GM23338 (cell line): ENCODE measurements at regions not wholly inside any gene's neighbourhood (a gene's known extent, or its start where the extent isn't known, plus 50 kb on each side); places are given as distances from the start of the nearest gene placed in this dataset.

ENCODE experiments used
- ATAC-seq: fragments of 200-7000 bp; cut with Tn5 transposase; 3 replicates; pipeline ENCODE4 v1.9.1; 2020
- DNase-seq: peaks from one replicate; pipeline ENCODE4 v3.0.0-alpha.2; 2015; ENCODE audit warnings: low spot score
- H2AFZ ChIP-seq: fragments of 200-600 bp; sonication (generic); 2 replicates; pipeline ENCODE4 v1.8.0; 2016; ENCODE audit warnings: antibody characterized with exemption, mild to moderate bottlenecking, moderate library complexity
- H3F3A ChIP-seq: fragments of 200-600 bp; sonication (generic); replicated peaks from 2 replicates; pipeline ENCODE4 v1.8.0; 2017; ENCODE audit warnings: antibody characterized with exemption, mixed run types, low read depth
- H3K27ac ChIP-seq: fragments of 200-600 bp; sonication (generic); 2 replicates; pipeline ENCODE4 v1.6.1; 2016; ENCODE audit warnings: low read depth
- H3K27me3 ChIP-seq: fragments of 200-600 bp; sonication (generic); 2 replicates; pipeline ENCODE4 v1.8.0; 2016; ENCODE audit warnings: mild to moderate bottlenecking, mixed run types, moderate library complexity; ENCODE audit not compliant: insufficient read depth
- H3K36me3 ChIP-seq: fragments of 200-600 bp; sonication (generic); 2 replicates; pipeline ENCODE4 v1.8.0; 2016; ENCODE audit warnings: mild to moderate bottlenecking; ENCODE audit not compliant: insufficient read depth
- H3K4me1 ChIP-seq: fragments of 200-600 bp; sonication (generic); 2 replicates; pipeline ENCODE4 v1.8.0; 2016; ENCODE audit warnings: mild to moderate bottlenecking, moderate library complexity; ENCODE audit not compliant: insufficient read depth
- H3K4me2 ChIP-seq: fragments of 200-600 bp; sonication (generic); 2 replicates; pipeline ENCODE4 v1.7.1; 2017; ENCODE audit warnings: mixed run types
- H3K4me3 ChIP-seq: fragments of 200-600 bp; sonication (generic); 2 replicates; pipeline ENCODE4 v1.6.1; 2016; ENCODE audit warnings: mixed run types
- H3K79me2 ChIP-seq: fragments of 200-600 bp; sonication (generic); replicated peaks from 2 replicates; pipeline ENCODE4 v1.8.0; 2017; ENCODE audit warnings: mild to moderate bottlenecking; ENCODE audit not compliant: insufficient read depth
- H3K9me2 ChIP-seq: fragments of 200-600 bp; sonication (generic); 2 replicates; pipeline ENCODE4 v1.8.0; 2017; ENCODE audit not compliant: insufficient read depth
- H4K20me1 ChIP-seq: fragments of 200-600 bp; sonication (generic); replicated peaks from 2 replicates; pipeline ENCODE4 v1.8.0; 2017; ENCODE audit warnings: mild to moderate bottlenecking; ENCODE audit not compliant: insufficient read depth
- H3K27ac Mint-ChIP-seq: 2 replicates; pipeline ENCODE4 v1.8.0; 2020; ENCODE audit warnings: inconsistent platforms, mild to moderate bottlenecking, moderate library complexity, mixed read lengths
- H3K27me3 Mint-ChIP-seq: 3 replicates; pipeline ENCODE4 v1.8.0; 2022; ENCODE audit warnings: low read depth, mild to moderate bottlenecking, moderate library complexity, mixed read lengths, inconsistent platforms; ENCODE audit not compliant: insufficient read depth, poor library complexity
- H3K36me3 Mint-ChIP-seq: 3 replicates; pipeline ENCODE4 v1.8.0; 2021; ENCODE audit warnings: low read depth, mild to moderate bottlenecking, inconsistent platforms, moderate library complexity, mixed read lengths
- H3K4me1 Mint-ChIP-seq: 3 replicates; pipeline ENCODE4 v1.8.0; 2020; ENCODE audit warnings: mild to moderate bottlenecking, inconsistent platforms, mixed read lengths
- H3K4me3 Mint-ChIP-seq: 3 replicates; pipeline ENCODE4 v1.8.0; 2021; ENCODE audit warnings: moderate library complexity, mild to moderate bottlenecking, inconsistent platforms, mixed read lengths
- H3K9me3 Mint-ChIP-seq: 3 replicates; pipeline ENCODE4 v1.8.0; 2020; ENCODE audit warnings: moderate library complexity, mild to moderate bottlenecking, inconsistent platforms, mixed read lengths
- CREB1 ChIP-seq: fragments of 250-450 bp; sonication (Bioruptor Pico); IDR thresholded peaks from 2 replicates; pipeline ENCODE4 v1.5.0; 2020; ENCODE audit warnings: low read depth, mild to moderate bottlenecking, moderate library complexity
- EZH2 ChIP-seq: fragments of 200-600 bp; sonication (generic); IDR thresholded peaks from one replicate; pipeline ENCODE4 v1.8.0; 2017; ENCODE audit warnings: antibody characterized with exemption, mild to moderate bottlenecking, low read depth; ENCODE audit not compliant: unreplicated experiment
- EZH2phosphoT487 ChIP-seq: fragments of 200-600 bp; sonication (generic); IDR thresholded peaks from one replicate; pipeline ENCODE4 v1.8.1; 2018; ENCODE audit warnings: antibody characterized with exemption; ENCODE audit not compliant: unreplicated experiment
- JUNB ChIP-seq: IDR thresholded peaks from one replicate; pipeline ENCODE4 v1.6.1; 2016; ENCODE audit warnings: antibody characterized with exemption; ENCODE audit not compliant: unreplicated experiment
- NANOG ChIP-seq: IDR thresholded peaks from 2 replicates; pipeline ENCODE4 v1.6.1; 2016; ENCODE audit warnings: antibody characterized with exemption, borderline replicate concordance
- POLR2AphosphoS5 ChIP-seq: IDR thresholded peaks from 2 replicates; pipeline ENCODE4 v1.6.1; 2016; ENCODE audit warnings: antibody characterized with exemption, low read depth
- REST ChIP-seq: IDR thresholded peaks from one replicate; pipeline ENCODE4 v1.6.1; 2018; ENCODE audit warnings: antibody characterized with exemption; ENCODE audit not compliant: unreplicated experiment
- STAT1 ChIP-seq: IDR thresholded peaks from one replicate; pipeline ENCODE4 v1.6.1; 2016; ENCODE audit warnings: antibody characterized with exemption; ENCODE audit not compliant: unreplicated experiment
- ZNF114 ChIP-seq: fragments of 250-450 bp; sonication (Bioruptor Pico); IDR thresholded peaks from 2 replicates; pipeline ENCODE4 v1.5.0; 2020; ENCODE audit warnings: mild to moderate bottlenecking, moderate library complexity
- ZNF331 ChIP-seq: fragments of 250-450 bp; sonication (Bioruptor Pico); IDR thresholded peaks from 2 replicates; pipeline ENCODE4 v1.5.0; 2020; ENCODE audit warnings: low read depth, mild to moderate bottlenecking, moderate library complexity
- ZNF462 ChIP-seq: fragments of 250-450 bp; sonication (Bioruptor Pico); IDR thresholded peaks from 2 replicates; pipeline ENCODE4 v1.5.0; 2020; ENCODE audit warnings: mild to moderate bottlenecking, moderate library complexity
- TF ChIP-seq, protein P1 (sequence below): IDR thresholded peaks from 2 replicates; pipeline ENCODE4 v1.6.1; 2016; ENCODE audit warnings: antibody characterized with exemption
- TF ChIP-seq, protein P2 (sequence below), 2 experiments: fragments of 200-600 bp in 1 of 2; sonication (generic) in 1 of 2; conservative IDR thresholded peaks; 2 replicates each; pipeline versions ENCODE4 v1.5.1 to v1.6.1; 2016 to 2017; ENCODE audit warnings: antibody characterized with exemption in 2 of 2, low read depth in 2 of 2, mild to moderate bottlenecking in 2 of 2, moderate library complexity in 1 of 2

DNA sequence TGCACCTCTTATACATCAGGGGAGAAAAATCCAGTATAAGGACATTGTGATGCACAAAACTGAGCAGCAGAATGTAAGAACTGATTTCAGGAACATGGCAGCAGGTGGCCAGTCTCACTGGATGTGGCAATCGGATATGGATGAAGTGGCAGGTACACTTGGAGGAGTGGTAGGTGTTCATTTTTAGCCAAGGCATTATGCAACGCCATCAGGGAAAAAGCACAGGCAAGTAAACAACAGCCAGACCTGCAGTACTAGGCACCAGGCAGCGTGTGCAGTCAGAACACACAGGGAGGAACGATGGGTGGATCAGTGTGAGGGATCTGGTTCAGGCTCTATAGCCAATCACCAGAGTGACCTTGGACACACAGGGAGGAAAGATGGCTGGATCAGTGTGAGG, 77.4 kb upstream of the GCFC2 start:
- Histone ChIP-seq H3K79me2 (no peaks in the 10 kb centered on the region), H3K4me2 (no peak overlapping the region), H3K27me3 (no peaks in the 10 kb centered on the region), H3F3A (no peaks in the 10 kb centered on the region), H3K36me3 (no peaks in the 10 kb centered on the region), H3K27ac (no peak overlapping the region), H2AFZ (no peak overlapping the region), H3K4me3 (no peak overlapping the region), H4K20me1 (no peaks in the 10 kb centered on the region), H3K9me2 (no peaks in the 10 kb centered on the region), H3K4me1 (no peaks in the 10 kb centered on the region; the same call in 1 of the 2 replicates)
- Mint-ChIP-seq H3K27me3 (peaks cover 6% of the 10 kb centered on the region), H3K27ac (no peak overlapping the region), H3K4me1 (peaks cover 8% of the 10 kb centered on the region; the same call in 2 of the 3 replicates), H3K36me3 (no peaks in the 10 kb centered on the region), H3K9me3 (no peaks in the 10 kb centered on the region), H3K4me3 (no peak overlapping the region)
- DNase-seq (no peak), ATAC-seq (no peak)
- TF ChIP-seq POLR2AphosphoS5: no peak
- no peak for TF ChIP-seq ZNF114 (CRISPR knock-in tag)
- no peak for TF ChIP-seq STAT1
- no peak for TF ChIP-seq ZNF462 (CRISPR knock-in tag)
- TF ChIP-seq EZH2phosphoT487: no peak
- no peak for TF ChIP-seq CREB1
- TF ChIP-seq ZNF331: no peak
- no peak for TF ChIP-seq NANOG
- TF ChIP-seq, protein P1, sequence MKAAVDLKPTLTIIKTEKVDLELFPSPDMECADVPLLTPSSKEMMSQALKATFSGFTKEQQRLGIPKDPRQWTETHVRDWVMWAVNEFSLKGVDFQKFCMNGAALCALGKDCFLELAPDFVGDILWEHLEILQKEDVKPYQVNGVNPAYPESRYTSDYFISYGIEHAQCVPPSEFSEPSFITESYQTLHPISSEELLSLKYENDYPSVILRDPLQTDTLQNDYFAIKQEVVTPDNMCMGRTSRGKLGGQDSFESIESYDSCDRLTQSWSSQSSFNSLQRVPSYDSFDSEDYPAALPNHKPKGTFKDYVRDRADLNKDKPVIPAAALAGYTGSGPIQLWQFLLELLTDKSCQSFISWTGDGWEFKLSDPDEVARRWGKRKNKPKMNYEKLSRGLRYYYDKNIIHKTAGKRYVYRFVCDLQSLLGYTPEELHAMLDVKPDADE: no peak
- TF ChIP-seq REST: no peak
- no peak for TF ChIP-seq EZH2
- TF ChIP-seq, protein P2, sequence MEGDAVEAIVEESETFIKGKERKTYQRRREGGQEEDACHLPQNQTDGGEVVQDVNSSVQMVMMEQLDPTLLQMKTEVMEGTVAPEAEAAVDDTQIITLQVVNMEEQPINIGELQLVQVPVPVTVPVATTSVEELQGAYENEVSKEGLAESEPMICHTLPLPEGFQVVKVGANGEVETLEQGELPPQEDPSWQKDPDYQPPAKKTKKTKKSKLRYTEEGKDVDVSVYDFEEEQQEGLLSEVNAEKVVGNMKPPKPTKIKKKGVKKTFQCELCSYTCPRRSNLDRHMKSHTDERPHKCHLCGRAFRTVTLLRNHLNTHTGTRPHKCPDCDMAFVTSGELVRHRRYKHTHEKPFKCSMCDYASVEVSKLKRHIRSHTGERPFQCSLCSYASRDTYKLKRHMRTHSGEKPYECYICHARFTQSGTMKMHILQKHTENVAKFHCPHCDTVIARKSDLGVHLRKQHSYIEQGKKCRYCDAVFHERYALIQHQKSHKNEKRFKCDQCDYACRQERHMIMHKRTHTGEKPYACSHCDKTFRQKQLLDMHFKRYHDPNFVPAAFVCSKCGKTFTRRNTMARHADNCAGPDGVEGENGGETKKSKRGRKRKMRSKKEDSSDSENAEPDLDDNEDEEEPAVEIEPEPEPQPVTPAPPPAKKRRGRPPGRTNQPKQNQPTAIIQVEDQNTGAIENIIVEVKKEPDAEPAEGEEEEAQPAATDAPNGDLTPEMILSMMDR (conservative IDR thresholded peaks at IDR 0.05; ENCODE audit: low read depth in 2 of 2): no peak
- TF ChIP-seq JUNB: no peak
